ENCODE measurements at regions not wholly inside any gene's neighbourhood (a gene's known extent, or its start where the extent isn't known, plus 50 kb on each side); places are given as distances from the start of the nearest gene placed in this dataset.

- H3K4me3 ChIP-seq (ENCODE audit: insufficient read depth, low read length), result no peak overlapping the region
- no peaks in the 10 kb centered on the region for H3K9me3 ChIP-seq (ENCODE audit: low read depth, low read length)
- H2AFZ ChIP-seq (ENCODE audit: low read length), result no peak overlapping the region
- no peaks in the 10 kb centered on the region for H3K36me3 ChIP-seq (ENCODE audit: insufficient read depth, low read length)
- no peaks in the 10 kb centered on the region for H3K79me2 ChIP-seq (ENCODE audit: insufficient read depth, low read length)
- H3K4me2 ChIP-seq (ENCODE audit: insufficient read depth, low read length), result no peak overlapping the region
- no peak for DNase-seq (ENCODE audit: insufficient read length, low spot score, missing footprints)
- no peaks in the 10 kb centered on the region for H3K4me1 ChIP-seq (ENCODE audit: insufficient read depth, low read length)
- TF ChIP-seq CTCF (IDR thresholded peaks at IDR 0.05; ENCODE audit: extremely low read depth, low read depth, low read length), result no peak
- no peaks in the 10 kb centered on the region for H4K20me1 ChIP-seq (ENCODE audit: insufficient read depth, low read length)
- H3K27me3 ChIP-seq (ENCODE audit: insufficient read depth, low read length), result peaks cover 6% of the 10 kb centered on the region
- no peak overlapping the region for H3K27ac ChIP-seq (ENCODE audit: low read depth, low read length)
Measured at GRCh38 chr12:3931776-3932175, 58.6 kb upstream of the PARP11 start.

- no peak for TF ChIP-seq CTCF (IDR thresholded peaks at IDR 0.05; ENCODE audit: extremely low read depth, low read depth, low read length)
- no peaks in the 10 kb centered on the region for H3K4me1 ChIP-seq (ENCODE audit: insufficient read depth, low read length)
- no peak overlapping the region for H3K4me3 ChIP-seq (ENCODE audit: insufficient read depth, low read length)
- H3K4me2 ChIP-seq (ENCODE audit: insufficient read depth, low read length), result no peak overlapping the region
- no peak for DNase-seq (ENCODE audit: insufficient read length, low spot score, missing footprints)
- no peaks in the 10 kb centered on the region for H3K9me3 ChIP-seq (ENCODE audit: low read depth, low read length)
- no peak overlapping the region for H3K27ac ChIP-seq (ENCODE audit: low read depth, low read length)
- no peaks in the 10 kb centered on the region for H3K79me2 ChIP-seq (ENCODE audit: insufficient read depth, low read length)
- H2AFZ ChIP-seq (ENCODE audit: low read length), result no peak overlapping the region
- no peaks in the 10 kb centered on the region for H3K36me3 ChIP-seq (ENCODE audit: insufficient read depth, low read length)
- H4K20me1 ChIP-seq (ENCODE audit: insufficient read depth, low read length), result no peaks in the 10 kb centered on the region
- peaks cover 6% of the 10 kb centered on the region for H3K27me3 ChIP-seq (ENCODE audit: insufficient read depth, low read length)
Measured at GRCh38 chr12:3931206-3931605, 58.0 kb upstream of the PARP11 start.

- Histone ChIP-seq H3K79me2 (ENCODE audit: insufficient read depth, low read length) (no peaks in the 10 kb centered on the region), H2AFZ (ENCODE audit: low read length) (no peak overlapping the region), H3K4me1 (ENCODE audit: insufficient read depth, low read length) (no peaks in the 10 kb centered on the region), H3K9me3 (ENCODE audit: low read depth, low read length) (no peaks in the 10 kb centered on the region), H4K20me1 (ENCODE audit: insufficient read depth, low read length) (no peaks in the 10 kb centered on the region), H3K36me3 (ENCODE audit: insufficient read depth, low read length) (no peaks in the 10 kb centered on the region), H3K4me2 (ENCODE audit: insufficient read depth, low read length) (no peak overlapping the region), H3K27me3 (ENCODE audit: insufficient read depth, low read length) (peaks cover 13% of the 10 kb centered on the region), H3K4me3 (ENCODE audit: insufficient read depth, low read length) (no peak overlapping the region), H3K27ac (ENCODE audit: low read depth, low read length) (no peak overlapping the region)
- no peak for DNase-seq (ENCODE audit: insufficient read length, low spot score, missing footprints)
- no peak for TF ChIP-seq CTCF (IDR thresholded peaks at IDR 0.05; ENCODE audit: extremely low read depth, low read depth, low read length)
Measured at GRCh38 chr12:3929875-3930615, 56.8 kb upstream of the PARP11 start.

- Histone ChIP-seq H2AFZ (ENCODE audit: low read length) (no peak overlapping the region), H3K27ac (ENCODE audit: low read depth, low read length) (no peak overlapping the region), H3K79me2 (ENCODE audit: insufficient read depth, low read length) (no peaks in the 10 kb centered on the region)
Measured at GRCh38 chr12:3928538-3929184, 55.5 kb upstream of the PARP11 start.

More at GRCh38 chr12:3928538-3929184, 55.5 kb upstream of the PARP11 start:
- no peak for TF ChIP-seq CTCF (IDR thresholded peaks at IDR 0.05; ENCODE audit: extremely low read depth, low read depth, low read length)
- no peaks in the 10 kb centered on the region for H3K36me3 ChIP-seq (ENCODE audit: insufficient read depth, low read length)
- no peak overlapping the region for H3K4me3 ChIP-seq (ENCODE audit: insufficient read depth, low read length)
- peaks cover 22% of the 10 kb centered on the region for H3K27me3 ChIP-seq (ENCODE audit: insufficient read depth, low read length)
- no peaks in the 10 kb centered on the region for H3K4me1 ChIP-seq (ENCODE audit: insufficient read depth, low read length)
- DNase-seq (ENCODE audit: insufficient read length, low spot score, missing footprints), result no peak
- H4K20me1 ChIP-seq (ENCODE audit: insufficient read depth, low read length), result no peaks in the 10 kb centered on the region
- H3K9me3 ChIP-seq (ENCODE audit: low read depth, low read length), result no peaks in the 10 kb centered on the region
- H3K4me2 ChIP-seq (ENCODE audit: insufficient read depth, low read length), result no peak overlapping the region

Data from osteoblast (primary cell).